T-helper 22 cell (primary cell): ENCODE measurements at regions not wholly inside any gene's neighbourhood (a gene's known extent, or its start where the extent isn't known, plus 50 kb on each side); places are given as distances from the start of the nearest gene placed in this dataset.
"Not testable (repeated sequence)": the region's sequence is repeated elsewhere in the genome, so short reads cannot be mapped to it uniquely, and the experiment has no call there.

Experiments
- DNase-seq: peaks from one replicate; pipeline ENCODE4 v3.0.0-alpha.2; 2020; ENCODE audit warnings: low read depth

- DNase-seq, result no peak
Observed at GRCh38 chrX:102784550-102784949, 64.0 kb downstream of the GPRASP3 start.

- no peak for DNase-seq
Observed at GRCh38 chrX:102787283-102787682, 66.7 kb downstream of the GPRASP3 start.

- no peak for DNase-seq
Observed at GRCh38 chrX:102808336-102808735, 87.8 kb downstream of the GPRASP3 start.

- not testable (repeated sequence) for DNase-seq
Observed at GRCh38 chrX:102818269-102818668, 97.7 kb downstream of the GPRASP3 start.

- no peak for DNase-seq
Observed at GRCh38 chrX:102832661-102833060, 104.4 kb upstream of the RAB40AL start.

- DNase-seq, result no peak
Observed at GRCh38 chrX:102833136-102833535, 103.9 kb upstream of the RAB40AL start.

GRCh38 chrX:102835504-102836146, 101.4 kb upstream of the RAB40AL start:
- DNase-seq, result no peak

- no peak for DNase-seq
Observed at GRCh38 chrX:102837847-102838246, 99.2 kb upstream of the RAB40AL start.

- DNase-seq, result no peak
Observed at GRCh38 chrX:102840871-102841705, 96.0 kb upstream of the RAB40AL start.

- no peak for DNase-seq
Observed at GRCh38 chrX:102841706-102842003, 95.4 kb upstream of the RAB40AL start.

- DNase-seq, result no peak
Observed at GRCh38 chrX:102845020-102845419, 92.1 kb upstream of the RAB40AL start.

GRCh38 chrX:102846544-102847236, 90.4 kb upstream of the RAB40AL start:
- DNase-seq, result no peak

- no peak for DNase-seq
Observed at GRCh38 chrX:102847362-102847761, 89.7 kb upstream of the RAB40AL start.

GRCh38 chrX:102849396-102849795, 87.7 kb upstream of the RAB40AL start:
- DNase-seq, result no peak

- DNase-seq, result not testable (repeated sequence)
Observed at GRCh38 chrX:102858826-102859549, 78.1 kb upstream of the RAB40AL start.

- DNase-seq, result no peak
Observed at GRCh38 chrX:102859550-102859871, 77.6 kb upstream of the RAB40AL start.

- no peak for DNase-seq
Observed at GRCh38 chrX:102860235-102860634, 76.8 kb upstream of the RAB40AL start.

GRCh38 chrX:102863735-102864134, 73.3 kb upstream of the RAB40AL start:
- DNase-seq, result peak; percentile 39

- DNase-seq, result no peak
Observed at GRCh38 chrX:102866981-102867656, 70.0 kb upstream of the RAB40AL start.

- DNase-seq, result no peak
Observed at GRCh38 chrX:102883491-102883890, 53.6 kb upstream of the RAB40AL start.
